K562 (cell line): ENCODE measurements at regions not wholly inside any gene's neighbourhood (a gene's known extent, or its start where the extent isn't known, plus 50 kb on each side); places are given as distances from the start of the nearest gene placed in this dataset.
A peak's percentile ranks its signal among the peaks of the same experiment; 100 is the strongest.

Source experiments
- ATAC-seq: fragments of 200-7000 bp; cut with Tn5 transposase; 3 replicates; pipeline ENCODE4 v1.9.1; 2020; ENCODE audit warnings: moderate library complexity
- BruUV-seq: library from RNA; stranded (reverse); fragments of 400-500 nt; replicated peaks from 2 replicates; lab custom pipeline; 2021; lab: Mats Ljungman, UMichigan
- CTCF ChIA-PET: fragments of 300-600 bp; formaldehyde crosslinking; extraction: SDS; loops from one replicate; lab custom pipeline; 2021; ENCODE audit warnings: low intra/inter-chr PET ratio; lab: Yijun Ruan, JAX
- POLR2A ChIA-PET: fragments of 300-600, 350-650 bp; sonication (Branson Sonifier 250); formaldehyde crosslinking; extraction: SDS; loops from one replicate; lab custom pipeline; 2021; ENCODE audit warnings: antibody characterized with exemption, inconsistent platforms; lab: Yijun Ruan, JAX
- DNase-seq, 4 experiments: peaks; one replicate each; pipeline versions ENCODE4 v3.0.0 to v3.0.0-alpha.2; 2011 to 2018; ENCODE audit warnings: low spot score in 3 of 4, mixed read lengths in 3 of 4; ENCODE audit errors: extremely low read depth in 1 of 4
- FAIRE-seq: peaks from 2 replicates; lab custom pipeline; 2011; peaks lifted over from hg19 to GRCh38; lab: Jason Lieb, UNC
- H2AFZ ChIP-seq: 2 replicates; pipeline ENCODE4 v1.6.0; 2011; ENCODE audit warnings: low read depth, low read length, control low read depth, inconsistent platforms
- H3K27ac ChIP-seq: fragments of 200-600 bp; 3 replicates; pipeline ENCODE4 v1.8.0; 2011; ENCODE audit warnings: low read depth, mild to moderate bottlenecking, control low read depth, inconsistent platforms, low read length, moderate library complexity, mixed read lengths; ENCODE audit errors: extremely low read depth
- H3K27me3 ChIP-seq, 2 experiments: fragments of 300-600 bp in 1 of 2; 2 replicates in 1 of 2; 3 replicates in 1 of 2; pipeline versions ENCODE4 v1.6.0 to v1.8.0; 2011; ENCODE audit warnings: inconsistent platforms in 2 of 2, low read length in 2 of 2, mild to moderate bottlenecking in 1 of 2, mixed read lengths in 1 of 2, moderate library complexity in 1 of 2; ENCODE audit not compliant: control insufficient read depth in 2 of 2, insufficient read depth in 2 of 2
- H3K36me3 ChIP-seq: fragments of 300-600 bp; 3 replicates; pipeline ENCODE4 v1.8.0; 2011; ENCODE audit warnings: mild to moderate bottlenecking, low read length, inconsistent platforms; ENCODE audit not compliant: control insufficient read depth, insufficient read depth
- H3K4me1 ChIP-seq, 2 experiments: fragments of 200-600 bp in 1 of 2; replicated peaks in 1 of 2; 2 replicates in 1 of 2; 3 replicates in 1 of 2; pipeline versions ENCODE4 v1.5.1 to v1.8.0; 2011; ENCODE audit warnings: inconsistent platforms in 2 of 2, low read length in 2 of 2, mild to moderate bottlenecking in 1 of 2, mixed read lengths in 1 of 2, moderate library complexity in 1 of 2; ENCODE audit not compliant: control insufficient read depth in 2 of 2, insufficient read depth in 2 of 2
- H3K4me2 ChIP-seq: 2 replicates; pipeline ENCODE4 v1.6.1; 2011; ENCODE audit warnings: low read length, control low read depth, inconsistent platforms, mixed read lengths; ENCODE audit not compliant: insufficient read depth
- H3K4me3 ChIP-seq: fragments of 200-600 bp; sonication (generic), shearing (Covaris generic); 2 replicates; pipeline ENCODE4 v1.5.1; 2016; ENCODE audit warnings: control low read depth, inconsistent platforms
- H3K79me2 ChIP-seq: fragments of 200-600 bp; 3 replicates; pipeline ENCODE4 v1.8.0; 2011; ENCODE audit warnings: low read length, inconsistent platforms; ENCODE audit not compliant: control insufficient read depth, insufficient read depth
- H3K9ac ChIP-seq, 2 experiments: 2 replicates each; pipeline versions ENCODE4 v1.6.0 to v1.6.1; 2011; ENCODE audit warnings: low read depth in 2 of 2, low read length in 2 of 2, control low read depth in 1 of 2, inconsistent platforms in 1 of 2, mild to moderate bottlenecking in 1 of 2, mixed read lengths in 1 of 2; ENCODE audit not compliant: insufficient read depth in 1 of 2
- H3K9me1 ChIP-seq: one replicate; pipeline ENCODE4 v1.6.0; 2011; ENCODE audit warnings: inconsistent platforms, mild to moderate bottlenecking, low read length, moderate library complexity; ENCODE audit not compliant: control insufficient read depth, insufficient read depth
- H3K9me3 ChIP-seq: replicated peaks from 2 replicates; pipeline ENCODE4 v1.5.1; 2011; ENCODE audit warnings: low read depth, low read length, inconsistent platforms; ENCODE audit not compliant: control insufficient read depth, insufficient read depth
- H4K20me1 ChIP-seq: replicated peaks from 2 replicates; pipeline ENCODE4 v1.6.1; 2011; ENCODE audit warnings: low read length, inconsistent platforms, mixed read lengths; ENCODE audit not compliant: control insufficient read depth, insufficient read depth
- CHD4 ChIP-seq: fragments of 200-600 bp; sonication (generic); IDR thresholded peaks from 3 replicates; pipeline ENCODE4 v1.6.1; 2012; ENCODE audit warnings: low read depth, mild to moderate bottlenecking, mixed read lengths, low read length, inconsistent platforms; ENCODE audit not compliant: insufficient read depth, insufficient replicate concordance, poor library complexity, severe bottlenecking
- ELF4 ChIP-seq: fragments of 450-650 bp; formaldehyde crosslinking; IDR thresholded peaks from 2 replicates; pipeline ENCODE4 v1.4.0; 2022; ENCODE audit warnings: missing genetic modification characterization
- GABPB2 ChIP-seq: fragments of 250-450 bp; sonication (Bioruptor Pico); conservative IDR thresholded peaks from 2 replicates; pipeline ENCODE4 v1.5.1; 2021; ENCODE audit warnings: mild to moderate bottlenecking
- MTA1 ChIP-seq: fragments of 450-650 bp; IDR thresholded peaks from 2 replicates; pipeline ENCODE4 v1.6.1; 2017; ENCODE audit warnings: borderline replicate concordance
- NR2F6 ChIP-seq: fragments of 450-650 bp; formaldehyde crosslinking; IDR thresholded peaks from 2 replicates; pipeline ENCODE4 v1.4.0; 2020; ENCODE audit warnings: mild to moderate bottlenecking
- POLR3G ChIP-seq: IDR thresholded peaks from 2 replicates; pipeline ENCODE4 v1.6.1; 2011; ENCODE audit not compliant: insufficient read length, insufficient replicate concordance; ENCODE audit errors: extremely low read depth
- TAF7 ChIP-seq: fragments of 450-650 bp; IDR thresholded peaks from 2 replicates; pipeline ENCODE4 v1.6.1; 2016; ENCODE audit warnings: missing genetic modification characterization, missing compliant biosample characterization
- ZNF121 ChIP-seq: sonication (generic); formaldehyde crosslinking; conservative IDR thresholded peaks from 2 replicates; pipeline ENCODE4 v1.8.0; 2022; ENCODE audit warnings: missing genetic modification reagents
- ZNF174 ChIP-seq: fragments of 250-450 bp; sonication (Bioruptor Pico); IDR thresholded peaks from 2 replicates; pipeline ENCODE4 v1.4.0; 2020; ENCODE audit warnings: mild to moderate bottlenecking
- ZNF263 ChIP-seq: sonication (generic); formaldehyde crosslinking; IDR thresholded peaks from 2 replicates; pipeline ENCODE4 v1.8.0; 2022; ENCODE audit warnings: mild to moderate bottlenecking, missing genetic modification reagents, borderline replicate concordance
- ZSCAN32 ChIP-seq: fragments of 450-650 bp; formaldehyde crosslinking; IDR thresholded peaks from 2 replicates; pipeline ENCODE4 v1.4.0; 2020; ENCODE audit warnings: mild to moderate bottlenecking, moderate library complexity
- WGBS: fragments of 100-300 bp; shearing (Covaris generic); methylation state at CpG from one replicate; pipeline ENCODE4 v1.1.6; 2016; ENCODE audit warnings: low coverage, mixed read lengths; ENCODE audit not compliant: insufficient coverage; ENCODE audit errors: missing lambda C conversion rate; 5-methylcytosine and 5-hydroxymethylcytosine counted together
- in situ Hi-C: fragments of 300-500 bp; cut with MboI; formaldehyde crosslinking; loops from 4 replicates; pipeline ENCODE4 v1.15.0; 2018; ENCODE audit warnings: inconsistent platforms, mixed read lengths
- intact Hi-C: fragments of 100-400 bp; cut with micrococcal nuclease; formaldehyde crosslinking; loops from 2 replicates; pipeline ENCODE4 v1.14.2; 2022
- TF ChIP-seq, protein P1 (sequence below), 2 experiments: IDR thresholded peaks; 2 replicates each; pipeline ENCODE4 v1.6.1; 2011; ENCODE audit warnings: borderline replicate concordance in 1 of 2, control low read depth in 1 of 2, low read depth in 1 of 2, low read length in 1 of 2, mild to moderate bottlenecking in 1 of 2, mixed read lengths in 1 of 2, moderate library complexity in 1 of 2; ENCODE audit not compliant: insufficient read depth in 1 of 2, insufficient read length in 1 of 2, poor library complexity in 1 of 2, severe bottlenecking in 1 of 2; ENCODE audit errors: extremely low read depth in 1 of 2
- TF ChIP-seq, protein P2 (sequence below): fragments of 250-450 bp; sonication (Bioruptor Pico); IDR thresholded peaks from 2 replicates; pipeline ENCODE4 v1.8.0; 2021; ENCODE audit warnings: moderate library complexity, mild to moderate bottlenecking, inconsistent platforms
- TF ChIP-seq, protein P3 (sequence below): fragments of 450-650 bp; IDR thresholded peaks from 2 replicates; pipeline ENCODE4 v1.6.1; 2018; ENCODE audit not compliant: partially characterized antibody
- TF ChIP-seq, protein P4 (sequence below): sonication (generic); formaldehyde crosslinking; IDR thresholded peaks from 2 replicates; pipeline ENCODE4 v1.8.1; 2023; ENCODE audit warnings: mild to moderate bottlenecking, missing genetic modification reagents

DNA sequence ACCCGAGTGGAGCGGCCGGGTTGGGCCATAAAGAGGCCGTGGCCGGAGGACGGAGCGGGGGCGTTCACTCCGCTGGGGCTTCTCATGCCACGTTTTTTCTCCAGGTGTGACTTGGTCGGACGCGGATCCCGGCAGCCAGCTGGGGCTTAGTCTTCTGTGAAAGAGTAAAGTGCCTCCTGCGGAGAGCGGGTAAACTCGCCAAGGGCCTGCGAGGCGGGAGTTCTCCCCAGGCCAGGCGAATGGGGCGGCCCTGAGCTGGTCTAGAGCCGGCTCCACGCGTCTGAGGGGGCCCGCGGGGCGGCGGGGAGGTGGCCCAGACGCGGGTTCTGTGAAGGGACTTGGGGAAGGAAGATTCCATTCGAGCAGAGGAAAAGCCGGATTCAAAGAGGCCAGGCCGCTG is 86.3 kb upstream of the VIPR2 start:
- peak overlapping the region; percentile 25; the same call in 1 of the 2 replicates for H3K4me2 ChIP-seq
- H3K4me1 ChIP-seq, result peaks cover 0 to 6% of the 10 kb centered on the region in 2 experiments; a peak in 1 of 5 replicates
- ATAC-seq, result peak; percentile 69
- in situ Hi-C loops (no loop called here), intact Hi-C loops (no loop called here)
- peak in 1 of 4 experiments; percentile 9 for DNase-seq
- 0 out of 2 replicates have a peak overlapping the region, but pooled peaks have one; percentile 22 for H2AFZ ChIP-seq
- no peak overlapping the region for H3K4me3 ChIP-seq
- H4K20me1 ChIP-seq, result no peaks in the 10 kb centered on the region
- 2% methylated on average over 33 of the region's 33 CpGs for WGBS
- peaks cover 68 to 89% of the 10 kb centered on the region in 2 experiments for H3K27me3 ChIP-seq
- H3K9me3 ChIP-seq, result no peaks in the 10 kb centered on the region
- H3K36me3 ChIP-seq, result no peaks in the 10 kb centered on the region
- BruUV-seq, result no TSS peak
- POLR2A ChIA-PET, result no interaction called here
- FAIRE-seq, result no peak
- no peaks in the 10 kb centered on the region for H3K79me2 ChIP-seq
- no peaks in the 10 kb centered on the region for H3K9me1 ChIP-seq
- no peak overlapping the region for H3K9ac ChIP-seq
- no peak overlapping the region for H3K27ac ChIP-seq
- CTCF ChIA-PET, result no interaction called here
- no peak for TF ChIP-seq CHD4
- no peak for TF ChIP-seq TAF7 (tag)
- TF ChIP-seq ZNF263 (CRISPR knock-in tag), result no peak
- no peak for TF ChIP-seq ZNF174 (CRISPR knock-in tag)
- no peak for TF ChIP-seq POLR3G
- no peak for TF ChIP-seq ZSCAN32 (CRISPR knock-in tag)
- TF ChIP-seq, protein P1, sequence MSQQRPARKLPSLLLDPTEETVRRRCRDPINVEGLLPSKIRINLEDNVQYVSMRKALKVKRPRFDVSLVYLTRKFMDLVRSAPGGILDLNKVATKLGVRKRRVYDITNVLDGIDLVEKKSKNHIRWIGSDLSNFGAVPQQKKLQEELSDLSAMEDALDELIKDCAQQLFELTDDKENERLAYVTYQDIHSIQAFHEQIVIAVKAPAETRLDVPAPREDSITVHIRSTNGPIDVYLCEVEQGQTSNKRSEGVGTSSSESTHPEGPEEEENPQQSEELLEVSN (IDR thresholded peaks at IDR 0.05; ENCODE audit: borderline replicate concordance in 1 of 2, extremely low read depth in 1 of 2, insufficient read depth in 1 of 2, insufficient read length in 1 of 2, low read depth in 1 of 2, low read length in 1 of 2, poor library complexity in 1 of 2, severe bottlenecking in 1 of 2), result peak in 1 of 2 experiments; percentile 35
- no peak for TF ChIP-seq MTA1
- TF ChIP-seq, protein P2, sequence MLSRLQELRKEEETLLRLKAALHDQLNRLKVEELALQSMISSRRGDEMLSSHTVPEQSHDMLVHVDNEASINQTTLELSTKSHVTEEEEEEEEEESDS (CRISPR knock-in tag), result no peak
- no peak for TF ChIP-seq GABPB2 (CRISPR knock-in tag)
- no peak for TF ChIP-seq ZNF121
- TF ChIP-seq ELF4 (CRISPR knock-in tag), result no peak
- TF ChIP-seq, protein P3, sequence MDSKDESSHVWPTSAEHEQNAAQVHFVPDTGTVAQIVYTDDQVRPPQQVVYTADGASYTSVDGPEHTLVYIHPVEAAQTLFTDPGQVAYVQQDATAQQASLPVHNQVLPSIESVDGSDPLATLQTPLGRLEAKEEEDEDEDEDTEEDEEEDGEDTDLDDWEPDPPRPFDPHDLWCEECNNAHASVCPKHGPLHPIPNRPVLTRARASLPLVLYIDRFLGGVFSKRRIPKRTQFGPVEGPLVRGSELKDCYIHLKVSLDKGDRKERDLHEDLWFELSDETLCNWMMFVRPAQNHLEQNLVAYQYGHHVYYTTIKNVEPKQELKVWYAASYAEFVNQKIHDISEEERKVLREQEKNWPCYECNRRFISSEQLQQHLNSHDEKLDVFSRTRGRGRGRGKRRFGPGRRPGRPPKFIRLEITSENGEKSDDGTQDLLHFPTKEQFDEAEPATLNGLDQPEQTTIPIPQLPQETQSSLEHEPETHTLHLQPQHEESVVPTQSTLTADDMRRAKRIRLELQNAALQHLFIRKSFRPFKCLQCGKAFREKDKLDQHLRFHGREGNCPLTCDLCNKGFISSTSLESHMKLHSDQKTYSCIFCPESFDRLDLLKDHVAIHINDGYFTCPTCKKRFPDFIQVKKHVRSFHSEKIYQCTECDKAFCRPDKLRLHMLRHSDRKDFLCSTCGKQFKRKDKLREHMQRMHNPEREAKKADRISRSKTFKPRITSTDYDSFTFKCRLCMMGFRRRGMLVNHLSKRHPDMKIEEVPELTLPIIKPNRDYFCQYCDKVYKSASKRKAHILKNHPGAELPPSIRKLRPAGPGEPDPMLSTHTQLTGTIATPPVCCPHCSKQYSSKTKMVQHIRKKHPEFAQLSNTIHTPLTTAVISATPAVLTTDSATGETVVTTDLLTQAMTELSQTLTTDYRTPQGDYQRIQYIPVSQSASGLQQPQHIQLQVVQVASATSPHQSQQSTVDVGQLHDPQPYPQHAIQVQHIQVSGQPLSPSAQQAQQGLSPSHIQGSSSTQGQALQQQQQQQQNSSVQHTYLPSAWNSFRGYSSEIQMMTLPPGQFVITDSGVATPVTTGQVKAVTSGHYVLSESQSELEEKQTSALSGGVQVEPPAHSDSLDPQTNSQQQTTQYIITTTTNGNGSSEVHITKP, result peak; percentile 46
- no peak for TF ChIP-seq NR2F6 (CRISPR knock-in tag)
- TF ChIP-seq, protein P4, sequence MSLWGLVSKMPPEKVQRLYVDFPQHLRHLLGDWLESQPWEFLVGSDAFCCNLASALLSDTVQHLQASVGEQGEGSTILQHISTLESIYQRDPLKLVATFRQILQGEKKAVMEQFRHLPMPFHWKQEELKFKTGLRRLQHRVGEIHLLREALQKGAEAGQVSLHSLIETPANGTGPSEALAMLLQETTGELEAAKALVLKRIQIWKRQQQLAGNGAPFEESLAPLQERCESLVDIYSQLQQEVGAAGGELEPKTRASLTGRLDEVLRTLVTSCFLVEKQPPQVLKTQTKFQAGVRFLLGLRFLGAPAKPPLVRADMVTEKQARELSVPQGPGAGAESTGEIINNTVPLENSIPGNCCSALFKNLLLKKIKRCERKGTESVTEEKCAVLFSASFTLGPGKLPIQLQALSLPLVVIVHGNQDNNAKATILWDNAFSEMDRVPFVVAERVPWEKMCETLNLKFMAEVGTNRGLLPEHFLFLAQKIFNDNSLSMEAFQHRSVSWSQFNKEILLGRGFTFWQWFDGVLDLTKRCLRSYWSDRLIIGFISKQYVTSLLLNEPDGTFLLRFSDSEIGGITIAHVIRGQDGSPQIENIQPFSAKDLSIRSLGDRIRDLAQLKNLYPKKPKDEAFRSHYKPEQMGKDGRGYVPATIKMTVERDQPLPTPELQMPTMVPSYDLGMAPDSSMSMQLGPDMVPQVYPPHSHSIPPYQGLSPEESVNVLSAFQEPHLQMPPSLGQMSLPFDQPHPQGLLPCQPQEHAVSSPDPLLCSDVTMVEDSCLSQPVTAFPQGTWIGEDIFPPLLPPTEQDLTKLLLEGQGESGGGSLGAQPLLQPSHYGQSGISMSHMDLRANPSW, result no peak
